Head of caudate nucleus (tissue), 42 donors: ENCODE measurements at regions not wholly inside any gene's neighbourhood (a gene's known extent, or its start where the extent isn't known, plus 50 kb on each side); places are given as distances from the start of the nearest gene placed in this dataset.
"Not testable (repeated sequence)": the region's sequence is repeated elsewhere in the genome, so short reads cannot be mapped to it uniquely, and the experiment has no call there.

Experiments used
- DNase-seq, 42 donors: peaks; one replicate each; pipeline versions ENCODE4 v3.0.0 to v3.0.0-alpha.2; 2020 to 2021; ENCODE audit warnings: mixed read lengths in 7 of 42
- intact Hi-C: fragments of 100-400 bp; cut with DNase I; formaldehyde crosslinking; loops from one replicate; pipeline ENCODE4 v1.15.0; 2022

GRCh38 chr5:166639151-166639550, 1652.3 kb upstream of the WWC1 start:
- intact Hi-C loops, result no loop called here
- no peak for DNase-seq

DNA sequence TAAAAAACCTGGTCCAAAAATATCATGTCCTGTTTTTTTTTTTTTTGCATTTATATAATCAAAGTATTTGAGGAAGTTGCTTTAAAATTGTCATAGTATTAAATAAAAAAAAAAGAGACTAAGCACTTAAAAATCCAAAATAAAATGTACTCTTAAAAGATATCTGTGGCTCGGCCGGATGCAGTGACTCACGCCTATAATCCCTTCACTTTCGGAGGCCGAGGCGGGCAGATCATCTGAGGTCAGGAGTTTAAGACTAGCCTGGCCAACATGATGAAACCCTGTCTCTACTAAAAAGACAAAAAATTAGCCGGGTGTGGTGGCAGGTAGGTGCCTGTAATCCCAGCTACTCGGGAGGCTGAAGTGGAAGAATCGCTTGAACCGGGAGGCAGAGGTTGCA, 1651.3 kb upstream of the WWC1 start:
- DNase-seq, intact Hi-C loops: not testable (repeated sequence)

DNA sequence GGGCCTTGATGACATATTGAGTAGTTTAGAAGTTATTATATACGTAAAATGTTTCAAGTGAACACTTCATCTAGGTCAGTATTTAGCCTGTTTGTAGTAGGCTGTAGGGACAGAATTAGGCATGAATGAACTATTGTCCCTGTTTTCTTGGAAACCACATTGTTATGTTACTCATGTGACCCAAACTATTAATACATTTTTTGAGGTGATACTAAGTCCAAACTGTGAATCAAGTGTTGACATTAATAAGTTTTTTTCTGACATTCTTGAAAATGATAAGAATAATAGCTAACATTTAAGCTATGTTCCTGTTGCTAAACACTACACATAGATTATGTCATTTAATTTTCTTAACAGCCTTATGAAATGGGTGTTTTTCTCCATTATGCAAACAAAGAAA, 1642.7 kb upstream of the WWC1 start:
- DNase-seq, result no peak
- intact Hi-C loops, result no loop called here

DNA sequence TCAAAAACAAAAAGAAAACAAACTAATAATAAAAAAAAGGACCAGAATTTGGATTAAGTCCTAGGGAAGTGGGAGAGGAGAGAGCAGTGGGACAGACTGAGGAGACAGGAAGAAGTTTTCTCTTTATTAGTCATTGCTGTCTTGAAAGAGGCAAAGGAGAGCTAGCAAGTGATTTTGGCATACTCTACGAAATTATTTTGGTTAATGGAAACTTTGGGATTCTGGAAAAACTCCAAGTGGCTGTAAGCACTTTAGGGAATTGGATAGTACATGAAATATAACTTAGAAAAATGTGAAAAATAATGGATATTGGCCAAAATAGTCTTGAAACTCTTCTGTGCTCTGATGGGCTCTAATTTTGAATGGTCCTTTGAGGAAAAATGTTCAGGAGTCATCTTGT, 1641.8 kb upstream of the WWC1 start:
- DNase-seq, result no peak
- intact Hi-C loops, result no loop called here

DNA sequence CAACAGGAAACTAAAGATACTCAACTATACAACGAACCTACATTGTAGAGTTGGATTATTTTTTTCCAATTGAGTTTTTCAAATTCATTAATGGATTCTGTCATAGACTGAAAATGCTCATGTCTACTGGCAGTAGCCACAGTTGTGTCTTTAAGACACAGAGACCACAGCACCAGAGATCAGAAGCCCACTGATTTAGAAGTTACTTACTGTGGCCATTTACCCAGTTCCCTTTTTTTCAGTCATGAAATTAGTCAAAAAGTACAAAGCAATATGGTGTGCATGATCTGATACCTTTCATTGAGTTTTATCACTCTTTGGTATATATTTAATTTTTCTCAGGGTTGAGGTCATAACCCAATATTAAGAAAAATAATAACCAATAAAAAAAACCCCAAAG, 1640.2 kb upstream of the WWC1 start:
- intact Hi-C loops, result no loop called here
- DNase-seq, result no peak

GRCh38 chr5:166671811-166672210, 1619.6 kb upstream of the WWC1 start:
- intact Hi-C loops, result no loop called here
- DNase-seq, result no peak

DNA sequence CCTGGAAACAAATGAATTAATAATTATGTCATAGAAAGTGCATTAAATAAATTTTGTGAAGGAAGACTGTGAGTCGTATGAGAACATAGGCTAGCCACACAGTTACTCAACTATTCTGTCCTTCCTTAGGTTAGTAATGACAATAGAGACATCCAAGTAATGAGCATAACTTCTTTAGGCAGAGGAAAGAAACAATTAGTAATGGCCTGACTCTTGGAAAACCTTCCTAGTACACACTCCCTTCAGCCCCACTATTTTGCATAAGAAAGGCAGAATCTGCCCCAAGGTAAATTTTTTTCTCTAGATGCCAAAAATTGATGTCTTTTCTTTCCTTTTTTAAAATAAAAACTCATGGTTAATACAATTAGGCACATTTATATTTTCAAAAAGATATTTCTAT, 1619.0 kb upstream of the WWC1 start:
- intact Hi-C loops, result no loop called here
- no peak for DNase-seq

- intact Hi-C loops, result no loop called here
- no peak for DNase-seq
These were observed 1613.6 kb upstream of the WWC1 start for GRCh38 chr5:166677891-166678290.

- intact Hi-C loops, result no loop called here
- no peak for DNase-seq
These were observed 1612.1 kb upstream of the WWC1 start for GRCh38 chr5:166679331-166679730.

DNA sequence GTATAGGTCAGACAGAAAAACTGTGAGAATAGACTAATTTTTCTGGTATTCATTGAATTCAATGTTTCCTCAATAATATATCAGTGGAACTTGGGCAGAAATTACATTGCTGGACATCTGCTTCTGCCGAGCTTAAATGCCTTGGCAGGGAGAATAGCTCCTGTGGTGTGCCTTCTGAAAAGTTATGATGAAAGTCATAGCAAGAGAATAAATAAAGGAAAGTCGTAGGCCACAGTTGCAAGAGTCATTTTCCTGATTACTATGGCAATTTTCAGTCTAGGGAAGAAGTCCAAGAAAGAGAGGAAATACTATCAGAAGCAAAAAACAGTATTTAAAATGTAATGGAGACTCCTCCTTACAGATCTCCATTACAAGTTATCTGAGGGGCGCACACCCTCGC, 1596.1 kb upstream of the WWC1 start:
- intact Hi-C loops, result no loop called here
- no peak for DNase-seq

- intact Hi-C loops, result no loop called here
These were observed 1583.2 kb upstream of the WWC1 start for GRCh38 chr5:166708291-166708690.

DNA sequence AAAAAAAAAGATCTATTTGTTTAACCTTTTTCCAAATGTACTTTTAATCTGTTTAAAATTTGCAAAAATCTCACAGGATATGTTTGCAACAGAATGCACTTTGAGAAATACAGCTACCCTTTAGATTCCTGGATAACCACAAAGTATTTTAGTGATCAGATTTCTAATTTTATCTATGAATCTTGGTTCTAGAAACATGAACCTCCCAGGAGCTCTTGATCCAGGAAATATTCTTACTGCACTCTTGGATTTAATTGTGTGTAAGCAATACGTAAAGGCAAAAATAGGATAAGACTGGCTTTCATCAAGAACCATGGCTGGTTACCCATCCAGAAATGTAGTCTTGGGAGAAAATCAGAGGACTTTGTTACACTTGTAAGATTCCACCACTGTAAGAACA, 1581.8 kb upstream of the WWC1 start:
- intact Hi-C loops, result no loop called here
- DNase-seq, result no peak

More at GRCh38 chr5:166708291-166708690, 1583.2 kb upstream of the WWC1 start:
- DNase-seq, result no peak

DNA sequence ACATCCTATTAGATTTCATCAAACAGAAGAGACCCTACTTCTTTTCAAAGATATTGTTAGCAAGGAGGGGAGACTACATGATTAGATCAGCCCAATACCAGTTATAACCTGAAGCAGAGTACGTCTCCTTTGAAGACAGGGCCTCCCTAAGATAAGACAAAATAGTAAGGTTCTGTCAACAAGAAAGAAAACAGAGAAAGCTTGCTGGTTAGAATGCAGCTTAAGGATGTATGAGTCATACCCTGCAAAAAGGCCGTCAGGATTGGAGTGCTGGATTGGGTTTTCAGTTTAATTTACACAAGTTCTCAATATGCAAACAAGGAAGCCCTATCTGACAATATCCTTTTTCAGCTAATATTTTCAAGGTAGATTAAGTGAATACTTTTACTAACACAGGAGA, 1581.2 kb upstream of the WWC1 start:
- intact Hi-C loops, result no loop called here

GRCh38 chr5:166712447-166713185, 1578.8 kb upstream of the WWC1 start:
- DNase-seq, result no peak
- intact Hi-C loops, result no loop called here

More for the DNA sequence above, 1581.2 kb upstream of the WWC1 start:
- no peak for DNase-seq

- intact Hi-C loops, result no loop called here
- DNase-seq, result no peak
These were observed 1578.2 kb upstream of the WWC1 start for GRCh38 chr5:166713295-166713694.

GRCh38 chr5:166716856-166717492, 1574.5 kb upstream of the WWC1 start:
- intact Hi-C loops, result no loop called here
- no peak for DNase-seq

DNA sequence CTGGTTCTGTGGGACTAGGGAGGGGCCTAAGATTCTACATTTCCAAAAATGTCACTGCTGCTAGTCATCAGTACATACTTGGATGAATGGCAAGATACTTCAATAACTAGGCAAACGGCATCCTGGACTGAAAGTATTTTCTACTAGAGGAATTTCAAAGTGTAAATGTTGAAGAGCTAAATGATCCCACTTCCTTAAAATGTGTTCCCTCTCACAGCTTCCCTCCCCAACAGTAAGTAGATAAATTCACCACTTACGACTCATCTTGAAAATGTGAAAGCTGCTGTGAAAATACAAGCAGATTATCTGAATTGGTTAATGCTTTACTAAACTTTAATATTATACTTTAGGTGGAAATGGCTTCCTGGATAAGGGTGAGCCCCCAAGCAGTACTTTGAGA, 1571.5 kb upstream of the WWC1 start:
- DNase-seq, result no peak
- intact Hi-C loops, result no loop called here

GRCh38 chr5:166722939-166723338, 1568.5 kb upstream of the WWC1 start:
- intact Hi-C loops, result no loop called here
- no peak for DNase-seq

- no peak for DNase-seq
- intact Hi-C loops, result no loop called here
These were observed 1567.2 kb upstream of the WWC1 start for GRCh38 chr5:166724284-166724683.

DNA sequence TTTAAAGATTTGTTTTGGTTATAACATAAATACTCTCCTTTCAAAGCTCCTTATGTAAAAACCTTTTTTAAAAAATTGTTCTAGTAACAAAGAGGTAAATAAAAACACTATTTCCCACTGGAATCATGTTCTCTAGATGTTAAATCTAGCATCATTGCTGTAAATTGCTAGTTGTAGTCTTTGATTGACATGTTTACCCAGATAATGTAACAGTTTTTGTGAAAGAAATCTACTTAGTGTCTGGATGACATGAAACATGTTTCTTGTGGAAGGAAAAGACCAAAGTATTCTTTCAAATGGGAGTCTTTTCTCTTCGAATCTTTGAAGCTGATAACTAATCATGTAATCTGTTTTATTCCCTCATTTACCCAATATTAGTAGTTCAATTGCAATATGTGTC, 1565.9 kb upstream of the WWC1 start:
- no peak for DNase-seq
- intact Hi-C loops, result no loop called here

GRCh38 chr5:166726406-166726805, 1565.0 kb upstream of the WWC1 start:
- intact Hi-C loops, result no loop called here
- no peak for DNase-seq
